K562 (cell line): ENCODE measurements at regions not wholly inside any gene's neighbourhood (a gene's known extent, or its start where the extent isn't known, plus 50 kb on each side); places are given as distances from the start of the nearest gene placed in this dataset. TPM values are rescaled to one million over a fixed set of nuclear protein-coding genes. Genes with fewer than 3 reads are reported as not detected.

Experiments
- ATAC-seq: fragments of 200-7000 bp; cut with Tn5 transposase; 3 replicates; pipeline ENCODE4 v1.9.1; 2020; ENCODE audit warnings: moderate library complexity
- BruUV-seq: library from RNA; stranded (reverse); fragments of 400-500 nt; replicated peaks from 2 replicates; lab custom pipeline; 2021; lab: Mats Ljungman, UMichigan
- CTCF ChIA-PET: fragments of 300-600 bp; formaldehyde crosslinking; extraction: SDS; loops from one replicate; lab custom pipeline; 2021; ENCODE audit warnings: low intra/inter-chr PET ratio; lab: Yijun Ruan, JAX
- POLR2A ChIA-PET: fragments of 300-600, 350-650 bp; sonication (Branson Sonifier 250); formaldehyde crosslinking; extraction: SDS; loops from one replicate; lab custom pipeline; 2021; ENCODE audit warnings: antibody characterized with exemption, inconsistent platforms; lab: Yijun Ruan, JAX
- DNase-seq, 4 experiments: peaks; one replicate each; pipeline versions ENCODE4 v3.0.0 to v3.0.0-alpha.2; 2011 to 2018; ENCODE audit warnings: low spot score in 3 of 4, mixed read lengths in 3 of 4; ENCODE audit errors: extremely low read depth in 1 of 4
- FAIRE-seq: peaks from 2 replicates; lab custom pipeline; 2011; peaks lifted over from hg19 to GRCh38; lab: Jason Lieb, UNC
- H2AFZ ChIP-seq: 2 replicates; pipeline ENCODE4 v1.6.0; 2011; ENCODE audit warnings: low read depth, low read length, control low read depth, inconsistent platforms
- H3K27ac ChIP-seq: fragments of 200-600 bp; 3 replicates; pipeline ENCODE4 v1.8.0; 2011; ENCODE audit warnings: low read depth, mild to moderate bottlenecking, control low read depth, inconsistent platforms, low read length, moderate library complexity, mixed read lengths; ENCODE audit errors: extremely low read depth
- H3K27me3 ChIP-seq, 2 experiments: fragments of 300-600 bp in 1 of 2; 2 replicates in 1 of 2; 3 replicates in 1 of 2; pipeline versions ENCODE4 v1.6.0 to v1.8.0; 2011; ENCODE audit warnings: inconsistent platforms in 2 of 2, low read length in 2 of 2, mild to moderate bottlenecking in 1 of 2, mixed read lengths in 1 of 2, moderate library complexity in 1 of 2; ENCODE audit not compliant: control insufficient read depth in 2 of 2, insufficient read depth in 2 of 2
- H3K36me3 ChIP-seq: fragments of 300-600 bp; 3 replicates; pipeline ENCODE4 v1.8.0; 2011; ENCODE audit warnings: mild to moderate bottlenecking, low read length, inconsistent platforms; ENCODE audit not compliant: control insufficient read depth, insufficient read depth
- H3K4me1 ChIP-seq, 2 experiments: fragments of 200-600 bp in 1 of 2; replicated peaks in 1 of 2; 2 replicates in 1 of 2; 3 replicates in 1 of 2; pipeline versions ENCODE4 v1.5.1 to v1.8.0; 2011; ENCODE audit warnings: inconsistent platforms in 2 of 2, low read length in 2 of 2, mild to moderate bottlenecking in 1 of 2, mixed read lengths in 1 of 2, moderate library complexity in 1 of 2; ENCODE audit not compliant: control insufficient read depth in 2 of 2, insufficient read depth in 2 of 2
- H3K4me2 ChIP-seq: 2 replicates; pipeline ENCODE4 v1.6.1; 2011; ENCODE audit warnings: low read length, control low read depth, inconsistent platforms, mixed read lengths; ENCODE audit not compliant: insufficient read depth
- H3K4me3 ChIP-seq: fragments of 200-600 bp; sonication (generic), shearing (Covaris generic); 2 replicates; pipeline ENCODE4 v1.5.1; 2016; ENCODE audit warnings: control low read depth, inconsistent platforms
- H3K79me2 ChIP-seq: fragments of 200-600 bp; 3 replicates; pipeline ENCODE4 v1.8.0; 2011; ENCODE audit warnings: low read length, inconsistent platforms; ENCODE audit not compliant: control insufficient read depth, insufficient read depth
- H3K9ac ChIP-seq, 2 experiments: 2 replicates each; pipeline versions ENCODE4 v1.6.0 to v1.6.1; 2011; ENCODE audit warnings: low read depth in 2 of 2, low read length in 2 of 2, control low read depth in 1 of 2, inconsistent platforms in 1 of 2, mild to moderate bottlenecking in 1 of 2, mixed read lengths in 1 of 2; ENCODE audit not compliant: insufficient read depth in 1 of 2
- H3K9me1 ChIP-seq: one replicate; pipeline ENCODE4 v1.6.0; 2011; ENCODE audit warnings: inconsistent platforms, mild to moderate bottlenecking, low read length, moderate library complexity; ENCODE audit not compliant: control insufficient read depth, insufficient read depth
- H3K9me3 ChIP-seq: replicated peaks from 2 replicates; pipeline ENCODE4 v1.5.1; 2011; ENCODE audit warnings: low read depth, low read length, inconsistent platforms; ENCODE audit not compliant: control insufficient read depth, insufficient read depth
- H4K20me1 ChIP-seq: replicated peaks from 2 replicates; pipeline ENCODE4 v1.6.1; 2011; ENCODE audit warnings: low read length, inconsistent platforms, mixed read lengths; ENCODE audit not compliant: control insufficient read depth, insufficient read depth
- FOS ChIP-seq: IDR thresholded peaks from 3 replicates; pipeline ENCODE4 v1.6.1; 2011; ENCODE audit not compliant: insufficient read length; ENCODE audit errors: extremely low read depth
- FUS ChIP-seq: fragments of 200-400 bp; formaldehyde crosslinking; optimal IDR thresholded peaks from 2 replicates; pipeline ENCODE3; 2017; ENCODE audit warnings: low read depth, low read length
- HDAC1 ChIP-seq, 2 experiments: fragments of 450-650 bp; IDR thresholded peaks; 2 replicates each; pipeline ENCODE4 v1.6.1; 2016 to 2017; ENCODE audit warnings: inconsistent platforms in 1 of 2, mild to moderate bottlenecking in 1 of 2, moderate library complexity in 1 of 2
- MYC ChIP-seq, 2 experiments: fragments of 250-450 bp in 1 of 2; sonication (Bioruptor Pico) in 1 of 2; IDR thresholded peaks; 2 replicates each; pipeline versions ENCODE4 v1.5.1 to v1.6.1; 2012 to 2021; ENCODE audit warnings: low read depth in 2 of 2, borderline replicate concordance in 1 of 2, improper control_type of control experiment in 1 of 2, low read length in 1 of 2, mild to moderate bottlenecking in 1 of 2, moderate library complexity in 1 of 2
- NFE2L1 ChIP-seq: fragments of 450-650 bp; IDR thresholded peaks from 2 replicates; pipeline ENCODE4 v1.6.1; 2016; ENCODE audit warnings: missing genetic modification characterization, low read depth, mild to moderate bottlenecking, missing compliant biosample characterization, moderate library complexity, borderline replicate concordance
- WGBS: fragments of 100-300 bp; shearing (Covaris generic); methylation state at CpG from one replicate; pipeline ENCODE4 v1.1.6; 2016; ENCODE audit warnings: low coverage, mixed read lengths; ENCODE audit not compliant: insufficient coverage; ENCODE audit errors: missing lambda C conversion rate; 5-methylcytosine and 5-hydroxymethylcytosine counted together
- in situ Hi-C: fragments of 300-500 bp; cut with MboI; formaldehyde crosslinking; loops from 4 replicates; pipeline ENCODE4 v1.15.0; 2018; ENCODE audit warnings: inconsistent platforms, mixed read lengths
- intact Hi-C: fragments of 100-400 bp; cut with micrococcal nuclease; formaldehyde crosslinking; loops from 2 replicates; pipeline ENCODE4 v1.14.2; 2022
- small RNA-seq: library from RNA; depleted of rRNA; stranded (forward); fragments of <200 nt; gene quantifications from one replicate; pipeline ENCODE3, GENCODE V24; 2014
- TF ChIP-seq, protein P1 (sequence below): sonication (generic); formaldehyde crosslinking; IDR thresholded peaks from 2 replicates; pipeline ENCODE4 v1.8.0; 2023; ENCODE audit warnings: missing genetic modification reagents, mild to moderate bottlenecking, borderline replicate concordance

DNA sequence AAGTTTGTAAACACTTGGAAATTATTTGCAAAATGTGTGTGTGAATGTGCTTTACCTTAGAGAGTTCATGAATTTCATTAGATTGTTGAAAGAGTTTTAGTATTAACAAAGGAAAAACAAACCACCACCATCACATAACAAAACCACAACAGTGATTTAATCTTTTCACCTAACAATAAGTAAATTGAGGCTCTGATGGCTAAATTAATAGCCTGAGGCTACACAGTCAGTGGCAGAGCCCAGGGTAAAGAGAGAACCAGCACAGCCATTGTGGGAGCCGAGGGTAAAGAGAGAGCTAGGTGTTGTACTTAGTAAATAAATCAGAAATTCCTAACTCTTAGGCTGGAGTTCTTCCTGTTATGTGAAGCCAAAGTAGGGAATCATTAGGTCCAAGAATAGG, 51.2 kb upstream of the CAPRIN2 start:
- H3K4me1 ChIP-seq, result peaks cover 0 to 3% of the 10 kb centered on the region in 2 experiments; a peak in 2 of 5 replicates
- no peak overlapping the region for H3K4me3 ChIP-seq
- no peak for FAIRE-seq
- H3K4me2 ChIP-seq, result no peak overlapping the region
- TF ChIP-seq HDAC1 (IDR thresholded peaks at IDR 0.05) (no peak), FUS (no peak), NFE2L1 (tag) (no peak), FOS (no peak), MYC (IDR thresholded peaks at IDR 0.05; ENCODE audit: low read depth, low read length) (no peak), MYC (CRISPR knock-in tag; IDR thresholded peaks at IDR 0.05; ENCODE audit: borderline replicate concordance, low read depth) (no peak)
- TF ChIP-seq, protein P1, sequence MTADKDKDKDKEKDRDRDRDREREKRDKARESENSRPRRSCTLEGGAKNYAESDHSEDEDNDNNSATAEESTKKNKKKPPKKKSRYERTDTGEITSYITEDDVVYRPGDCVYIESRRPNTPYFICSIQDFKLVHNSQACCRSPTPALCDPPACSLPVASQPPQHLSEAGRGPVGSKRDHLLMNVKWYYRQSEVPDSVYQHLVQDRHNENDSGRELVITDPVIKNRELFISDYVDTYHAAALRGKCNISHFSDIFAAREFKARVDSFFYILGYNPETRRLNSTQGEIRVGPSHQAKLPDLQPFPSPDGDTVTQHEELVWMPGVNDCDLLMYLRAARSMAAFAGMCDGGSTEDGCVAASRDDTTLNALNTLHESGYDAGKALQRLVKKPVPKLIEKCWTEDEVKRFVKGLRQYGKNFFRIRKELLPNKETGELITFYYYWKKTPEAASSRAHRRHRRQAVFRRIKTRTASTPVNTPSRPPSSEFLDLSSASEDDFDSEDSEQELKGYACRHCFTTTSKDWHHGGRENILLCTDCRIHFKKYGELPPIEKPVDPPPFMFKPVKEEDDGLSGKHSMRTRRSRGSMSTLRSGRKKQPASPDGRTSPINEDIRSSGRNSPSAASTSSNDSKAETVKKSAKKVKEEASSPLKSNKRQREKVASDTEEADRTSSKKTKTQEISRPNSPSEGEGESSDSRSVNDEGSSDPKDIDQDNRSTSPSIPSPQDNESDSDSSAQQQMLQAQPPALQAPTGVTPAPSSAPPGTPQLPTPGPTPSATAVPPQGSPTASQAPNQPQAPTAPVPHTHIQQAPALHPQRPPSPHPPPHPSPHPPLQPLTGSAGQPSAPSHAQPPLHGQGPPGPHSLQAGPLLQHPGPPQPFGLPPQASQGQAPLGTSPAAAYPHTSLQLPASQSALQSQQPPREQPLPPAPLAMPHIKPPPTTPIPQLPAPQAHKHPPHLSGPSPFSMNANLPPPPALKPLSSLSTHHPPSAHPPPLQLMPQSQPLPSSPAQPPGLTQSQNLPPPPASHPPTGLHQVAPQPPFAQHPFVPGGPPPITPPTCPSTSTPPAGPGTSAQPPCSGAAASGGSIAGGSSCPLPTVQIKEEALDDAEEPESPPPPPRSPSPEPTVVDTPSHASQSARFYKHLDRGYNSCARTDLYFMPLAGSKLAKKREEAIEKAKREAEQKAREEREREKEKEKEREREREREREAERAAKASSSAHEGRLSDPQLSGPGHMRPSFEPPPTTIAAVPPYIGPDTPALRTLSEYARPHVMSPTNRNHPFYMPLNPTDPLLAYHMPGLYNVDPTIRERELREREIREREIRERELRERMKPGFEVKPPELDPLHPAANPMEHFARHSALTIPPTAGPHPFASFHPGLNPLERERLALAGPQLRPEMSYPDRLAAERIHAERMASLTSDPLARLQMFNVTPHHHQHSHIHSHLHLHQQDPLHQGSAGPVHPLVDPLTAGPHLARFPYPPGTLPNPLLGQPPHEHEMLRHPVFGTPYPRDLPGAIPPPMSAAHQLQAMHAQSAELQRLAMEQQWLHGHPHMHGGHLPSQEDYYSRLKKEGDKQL (CRISPR knock-in tag), result no peak
- TF ChIP-seq, all 486 proteins: peak for 0
- ChIA-PET CTCF (interaction anchor here (2.8 kb wide), 1 partner anchor 1286 kb away, joined by 36 read pairs; no protein-coding TSS in a partner anchor), POLR2A (no interaction called here)
- Histone ChIP-seq H3K9me3 (no peaks in the 10 kb centered on the region; the same call in 1 of the 2 replicates), H2AFZ (no peak overlapping the region), H4K20me1 (no peaks in the 10 kb centered on the region), H3K27me3 (no peaks in the 10 kb centered on the region), H3K9ac (no peak overlapping the region), H3K27ac (no peak overlapping the region), H3K36me3 (no peaks in the 10 kb centered on the region), H3K79me2 (no peaks in the 10 kb centered on the region), H3K9me1 (no peaks in the 10 kb centered on the region)
- DNase-seq (no peak), ATAC-seq (no peak)
- in situ Hi-C loops (loop anchor here (10.0 to 25.0 kb wide), 2 partner anchors 619 to 1281 kb away; no protein-coding TSS in a partner anchor), intact Hi-C loops (loop anchor here (2.0 to 10.0 kb wide), 5 partner anchors 51 to 1731 kb away; partner anchors contain the start of genes CAPRIN2 and IPO8)
- WGBS, result 7% methylated on average over 1 of the region's 1 CpG
- BruUV-seq, result no TSS peak

Small RNAs in the stretch of these regions (small RNA-seq; reads per million reads assigned to genes)
- not detected for gene PPIAP44
